H9 (cell line): ENCODE measurements at regions not wholly inside any gene's neighbourhood (a gene's known extent, or its start where the extent isn't known, plus 50 kb on each side); places are given as distances from the start of the nearest gene placed in this dataset.

Experiments used
- DNase-seq: peaks from one replicate; pipeline ENCODE4 v3.0.0-alpha.2; 2017
- H2AFZ ChIP-seq: one replicate; pipeline ENCODE4 v1.6.1; 2013; ENCODE audit warnings: mild to moderate bottlenecking, low read length, control low read depth, moderate library complexity
- H2AK5ac ChIP-seq: 2 replicates; pipeline ENCODE4 v1.6.1; 2013; ENCODE audit warnings: low read length, control low read depth, mixed read lengths; ENCODE audit not compliant: insufficient read length
- H2BK120ac ChIP-seq: one replicate; pipeline ENCODE4 v1.6.1; 2013; ENCODE audit warnings: low read depth, mild to moderate bottlenecking, low read length, control low read depth, inconsistent platforms; ENCODE audit not compliant: poor library complexity, severe bottlenecking
- H2BK12ac ChIP-seq: 2 replicates; pipeline ENCODE4 v1.6.1; 2013; ENCODE audit warnings: low read length, control low read depth, mixed read lengths, low read depth; ENCODE audit not compliant: insufficient read length
- H2BK15ac ChIP-seq: 2 replicates; pipeline ENCODE4 v1.6.1; 2013; ENCODE audit warnings: low read depth, low read length, control low read depth
- H2BK20ac ChIP-seq: one replicate; pipeline ENCODE4 v1.6.1; 2013; ENCODE audit warnings: low read depth, mild to moderate bottlenecking, low read length, control low read depth, inconsistent platforms; ENCODE audit not compliant: poor library complexity, severe bottlenecking
- H2BK5ac ChIP-seq: 2 replicates; pipeline ENCODE4 v1.6.1; 2013; ENCODE audit warnings: low read length, control low read depth, mixed read lengths; ENCODE audit not compliant: insufficient read length
- H3K14ac ChIP-seq: 2 replicates; pipeline ENCODE4 v1.6.1; 2013; ENCODE audit warnings: low read length, control low read depth; ENCODE audit not compliant: insufficient read depth
- H3K18ac ChIP-seq: 2 replicates; pipeline ENCODE4 v1.6.1; 2013; ENCODE audit warnings: low read depth, mild to moderate bottlenecking, mixed read lengths, low read length, control low read depth; ENCODE audit not compliant: insufficient read length
- H3K23ac ChIP-seq: 2 replicates; pipeline ENCODE4 v1.6.1; 2013; ENCODE audit warnings: low read length, control low read depth, mixed read lengths, low read depth; ENCODE audit not compliant: insufficient read length
- H3K23me2 ChIP-seq: 2 replicates; pipeline ENCODE4 v1.6.1; 2013; ENCODE audit warnings: low read depth, mild to moderate bottlenecking, mixed read lengths, low read length, control low read depth; ENCODE audit not compliant: insufficient read length, poor library complexity, severe bottlenecking
- H3K27ac ChIP-seq: 2 replicates; pipeline ENCODE4 v1.5.1; 2013; ENCODE audit warnings: low read length, control low read depth, mixed read lengths, low read depth; ENCODE audit not compliant: insufficient read length
- H3K27me3 ChIP-seq: 2 replicates; pipeline ENCODE4 v1.6.1; 2013; ENCODE audit warnings: low read length, control low read depth, inconsistent platforms; ENCODE audit not compliant: insufficient read depth
- H3K4ac ChIP-seq: 2 replicates; pipeline ENCODE4 v1.6.1; 2013; ENCODE audit warnings: low read depth, mild to moderate bottlenecking, control low read depth, inconsistent platforms, low read length, moderate library complexity
- H3K4me1 ChIP-seq: 2 replicates; pipeline ENCODE4 v1.6.1; 2013; ENCODE audit warnings: low read length, control low read depth, inconsistent platforms; ENCODE audit not compliant: insufficient read depth
- H3K4me2 ChIP-seq: 2 replicates; pipeline ENCODE4 v1.6.1; 2013; ENCODE audit warnings: low read length, control low read depth, mixed read lengths; ENCODE audit not compliant: insufficient read length, insufficient read depth
- H3K56ac ChIP-seq: 2 replicates; pipeline ENCODE4 v1.6.1; 2013; ENCODE audit warnings: low read depth, mild to moderate bottlenecking, mixed read lengths, low read length, control low read depth; ENCODE audit not compliant: insufficient read length
- H3K79me1 ChIP-seq: 2 replicates; pipeline ENCODE4 v1.6.1; 2013; ENCODE audit warnings: low read depth, mild to moderate bottlenecking, moderate library complexity, low read length, control low read depth, inconsistent platforms; ENCODE audit not compliant: insufficient read depth, poor library complexity, severe bottlenecking
- H3K79me2 ChIP-seq: 2 replicates; pipeline ENCODE4 v1.6.1; 2013; ENCODE audit warnings: low read length, control low read depth, inconsistent platforms; ENCODE audit not compliant: insufficient read depth
- H3K9ac ChIP-seq: 2 replicates; pipeline ENCODE4 v1.6.1; 2013; ENCODE audit warnings: low read length, control low read depth, mixed read lengths; ENCODE audit not compliant: insufficient read length; ENCODE audit errors: extremely low read depth
- H3K9me3 ChIP-seq: one replicate; pipeline ENCODE4 v1.6.1; 2013; ENCODE audit warnings: low read depth, low read length, inconsistent platforms; ENCODE audit not compliant: control insufficient read depth
- H3T11ph ChIP-seq: one replicate; pipeline ENCODE4 v1.6.1; 2013; ENCODE audit warnings: mild to moderate bottlenecking, low read length, control low read depth, inconsistent platforms
- H4K20me1 ChIP-seq: one replicate; pipeline ENCODE4 v1.6.1; 2013; ENCODE audit not compliant: control insufficient read depth, insufficient read length, insufficient read depth
- H4K5ac ChIP-seq: 2 replicates; pipeline ENCODE4 v1.6.1; 2013; ENCODE audit warnings: low read depth, mild to moderate bottlenecking, mixed read lengths, low read length, control low read depth; ENCODE audit not compliant: insufficient read length
- H4K8ac ChIP-seq: replicated peaks from 2 replicates; pipeline ENCODE4 v1.6.1; 2013; ENCODE audit warnings: low read length, control low read depth, mixed read lengths, low read depth; ENCODE audit not compliant: insufficient read length
- H4K91ac ChIP-seq: 2 replicates; pipeline ENCODE4 v1.6.1; 2013; ENCODE audit warnings: low read depth, mild to moderate bottlenecking, moderate library complexity, mixed read lengths, low read length, control low read depth; ENCODE audit not compliant: insufficient read length
- H3K27ac Mint-ChIP-seq, 3 experiments: 2 replicates in 2 of 3; 3 replicates in 1 of 3; pipeline ENCODE4 v1.8.0; 2020 to 2021; ENCODE audit warnings: mixed read lengths in 3 of 3, mild to moderate bottlenecking in 1 of 3, moderate library complexity in 1 of 3
- H3K27me3 Mint-ChIP-seq: 2 replicates; pipeline ENCODE4 v1.8.0; 2021; ENCODE audit warnings: low read depth, mild to moderate bottlenecking, moderate library complexity, mixed read lengths
- H3K36me3 Mint-ChIP-seq, 3 experiments: 2 replicates in 2 of 3; 3 replicates in 1 of 3; pipeline ENCODE4 v1.8.0; 2020 to 2021; ENCODE audit warnings: low read depth in 3 of 3, mixed read lengths in 3 of 3; ENCODE audit not compliant: insufficient read depth in 1 of 3
- H3K4me1 Mint-ChIP-seq, 2 experiments: 2 replicates each; pipeline ENCODE4 v1.8.0; 2020; ENCODE audit warnings: mixed read lengths in 2 of 2
- H3K4me3 Mint-ChIP-seq, 2 experiments: 2 replicates in 1 of 2; 3 replicates in 1 of 2; pipeline ENCODE4 v1.8.0; 2020 to 2021; ENCODE audit warnings: mild to moderate bottlenecking in 2 of 2, mixed read lengths in 2 of 2, moderate library complexity in 1 of 2
- H3K9me3 Mint-ChIP-seq, 2 experiments: 2 replicates in 1 of 2; 3 replicates in 1 of 2; pipeline ENCODE4 v1.8.0; 2020; ENCODE audit warnings: mild to moderate bottlenecking in 2 of 2, mixed read lengths in 2 of 2, moderate library complexity in 1 of 2
- CTCF ChIP-seq: fragments of 200-600 bp; sonication (generic); conservative IDR thresholded peaks from 3 replicates; pipeline ENCODE4 v1.8.0; 2021; ENCODE audit warnings: antibody characterized with exemption, mild to moderate bottlenecking
- WGBS: extraction: QIAGEN DNeasy Blood & Tissue Kit; methylation state at CpG from one replicate; pipeline ENCODE4 v1.1.7; 2013; ENCODE audit warnings: missing lambda C conversion rate, low lambda C conversion rate, mixed read lengths; ENCODE audit not compliant: insufficient read length; ENCODE audit errors: extremely low coverage; 5-methylcytosine and 5-hydroxymethylcytosine counted together

DNA sequence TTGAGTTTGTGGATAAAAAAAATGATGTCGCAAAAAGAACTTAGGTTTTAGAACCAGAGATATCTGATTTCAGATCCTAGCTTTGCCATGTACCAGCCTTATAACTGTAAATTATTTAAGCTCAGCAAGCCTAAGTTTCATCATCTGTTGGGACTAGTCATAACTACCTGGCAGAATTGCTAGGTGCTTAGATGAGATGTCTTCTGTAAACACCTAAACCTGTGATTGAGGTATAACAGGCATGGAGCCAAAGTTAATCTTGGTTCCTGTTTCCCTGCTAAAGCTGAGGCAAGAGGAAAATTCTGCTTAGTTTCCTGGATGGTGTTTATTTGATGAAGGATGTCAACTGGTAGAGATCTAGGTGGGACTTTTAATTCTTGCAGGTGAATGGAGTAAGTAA lies 331.3 kb upstream of the RBMS3 start:
- Histone ChIP-seq H3K9me3 (no peaks in the 10 kb centered on the region), H2AK5ac (no peak overlapping the region), H4K5ac (no peak overlapping the region), H3K9ac (no peak overlapping the region), H3K23me2 (no peaks in the 10 kb centered on the region), H3K27me3 (no peaks in the 10 kb centered on the region), H3K23ac (no peak overlapping the region), H3T11ph (no peak overlapping the region), H3K4me2 (no peak overlapping the region), H3K56ac (no peak overlapping the region), H3K18ac (no peak overlapping the region), H2BK20ac (no peak overlapping the region), H4K8ac (no peak overlapping the region), H2BK15ac (no peak overlapping the region), H2BK5ac (no peak overlapping the region), H3K79me2 (no peaks in the 10 kb centered on the region), H3K27ac (no peak overlapping the region), H3K79me1 (no peaks in the 10 kb centered on the region), H2AFZ (no peak overlapping the region), H2BK120ac (no peak overlapping the region), H3K14ac (no peak overlapping the region), H4K20me1 (no peaks in the 10 kb centered on the region), H4K91ac (no peak overlapping the region), H3K4ac (no peak overlapping the region), H2BK12ac (no peak overlapping the region), H3K4me1 (no peaks in the 10 kb centered on the region)
- no CpG with 5 or more reads among the region's 1 CpG for WGBS
- Mint-ChIP-seq H3K4me3 (no peak overlapping the region), H3K9me3 (no peaks in the 10 kb centered on the region; a peak in 1 of 5 replicates), H3K27ac (no peak overlapping the region; a peak in 1 of 7 replicates), H3K36me3 (no peaks in the 10 kb centered on the region), H3K27me3 (no peaks in the 10 kb centered on the region), H3K4me1 (peaks cover 0 to 6% of the 10 kb centered on the region in 2 experiments; a peak in 1 of 4 replicates)
- TF ChIP-seq CTCF, result no peak
- no peak for DNase-seq
